Natural killer cell (primary cell): ENCODE measurements at regions not wholly inside any gene's neighbourhood (a gene's known extent, or its start where the extent isn't known, plus 50 kb on each side); places are given as distances from the start of the nearest gene placed in this dataset.

ENCODE experiments used
- ATAC-seq, 3 donors: fragments of 150-1000 bp in 2 of 3; fragments of 200-7000 bp in 1 of 3; cut with Tn5 transposase; 1 replicate in 1 of 3; 2 replicates in 2 of 3; pipeline ENCODE4 v1.10.0; 2021; ENCODE audit warnings: mild to moderate bottlenecking in 2 of 3, moderate library complexity in 2 of 3
- DNase-seq, 2 donors: peaks; one replicate each; pipeline versions ENCODE4 v3.0.0 to v3.0.0-alpha.2; 2013 to 2021; ENCODE audit warnings: mixed read lengths in 1 of 2
- H3K27ac ChIP-seq: one replicate; pipeline ENCODE4 v1.5.1; 2013; ENCODE audit warnings: mild to moderate bottlenecking, low read length
- H3K27me3 ChIP-seq: one replicate; pipeline ENCODE4 v1.6.1; 2013; ENCODE audit warnings: low read length; ENCODE audit not compliant: control insufficient read depth, insufficient read depth
- H3K36me3 ChIP-seq: one replicate; pipeline ENCODE4 v1.6.1; 2013; ENCODE audit warnings: low read length; ENCODE audit not compliant: control insufficient read depth, insufficient read depth
- H3K4me1 ChIP-seq: one replicate; pipeline ENCODE4 v1.6.1; 2013; ENCODE audit warnings: low read length; ENCODE audit not compliant: control insufficient read depth, insufficient read depth
- H3K4me3 ChIP-seq: one replicate; pipeline ENCODE4 v1.5.1; 2013; ENCODE audit warnings: low read length
- H3K9me3 ChIP-seq: one replicate; pipeline ENCODE4 v1.6.1; 2013; ENCODE audit warnings: low read length; ENCODE audit not compliant: control insufficient read depth, insufficient read depth
- H3K27ac Mint-ChIP-seq, 2 donors: one replicate each; pipeline ENCODE4 v1.8.0; 2022; ENCODE audit warnings: mild to moderate bottlenecking in 2 of 2, mixed read lengths in 2 of 2, moderate library complexity in 1 of 2
- H3K27me3 Mint-ChIP-seq, 2 donors: one replicate each; pipeline ENCODE4 v1.8.0; 2022; ENCODE audit warnings: low read depth in 2 of 2, mixed read lengths in 2 of 2
- H3K36me3 Mint-ChIP-seq: one replicate; pipeline ENCODE4 v1.8.0; 2022; ENCODE audit warnings: mixed read lengths
- H3K4me1 Mint-ChIP-seq, 2 donors: one replicate each; pipeline ENCODE4 v1.8.0; 2022; ENCODE audit warnings: mixed read lengths in 2 of 2
- H3K4me3 Mint-ChIP-seq: one replicate; pipeline ENCODE4 v1.8.0; 2022; ENCODE audit warnings: mild to moderate bottlenecking, moderate library complexity, mixed read lengths
- H3K9me3 Mint-ChIP-seq, 2 donors: one replicate each; pipeline ENCODE4 v1.8.0; 2022; ENCODE audit warnings: mixed read lengths in 2 of 2
- CTCF ChIP-seq: fragments of 200-600 bp; IDR thresholded peaks from one replicate; pipeline ENCODE4 v1.8.0; 2022; ENCODE audit warnings: antibody characterized with exemption
- WGBS: methylation state at CpG from one replicate; pipeline ENCODE4 v1.1.7; 2013; ENCODE audit warnings: missing lambda C conversion rate; ENCODE audit not compliant: insufficient coverage; 5-methylcytosine and 5-hydroxymethylcytosine counted together
- intact Hi-C: fragments of 100-400 bp; cut with micrococcal nuclease; formaldehyde crosslinking; loops from one replicate; pipeline ENCODE4 v1.14.2; 2022

GRCh38 chr7:125984795-125985194 is 1055.2 kb upstream of the POT1 start:
- no peaks in the 10 kb centered on the region for H3K4me1 Mint-ChIP-seq
- no peaks in the 10 kb centered on the region for H3K36me3 Mint-ChIP-seq
- DNase-seq (no peak), ATAC-seq (no peak)
- TF ChIP-seq CTCF = no peak
- no peak overlapping the region for H3K27ac Mint-ChIP-seq
- no peaks in the 10 kb centered on the region for H3K36me3 ChIP-seq
- H3K27me3 ChIP-seq = no peaks in the 10 kb centered on the region
- no peak overlapping the region for H3K27ac ChIP-seq
- 80% methylated on average over 2 of the region's 3 CpGs for WGBS
- no peak overlapping the region for H3K4me3 ChIP-seq
- no peaks in the 10 kb centered on the region for H3K9me3 ChIP-seq
- no peaks in the 10 kb centered on the region for H3K4me1 ChIP-seq
- no peak overlapping the region for H3K4me3 Mint-ChIP-seq
- H3K27me3 Mint-ChIP-seq = no peaks in the 10 kb centered on the region
- intact Hi-C loops = no loop called here
- peaks cover 12% of the 10 kb centered on the region in 2 donors for H3K9me3 Mint-ChIP-seq

DNA sequence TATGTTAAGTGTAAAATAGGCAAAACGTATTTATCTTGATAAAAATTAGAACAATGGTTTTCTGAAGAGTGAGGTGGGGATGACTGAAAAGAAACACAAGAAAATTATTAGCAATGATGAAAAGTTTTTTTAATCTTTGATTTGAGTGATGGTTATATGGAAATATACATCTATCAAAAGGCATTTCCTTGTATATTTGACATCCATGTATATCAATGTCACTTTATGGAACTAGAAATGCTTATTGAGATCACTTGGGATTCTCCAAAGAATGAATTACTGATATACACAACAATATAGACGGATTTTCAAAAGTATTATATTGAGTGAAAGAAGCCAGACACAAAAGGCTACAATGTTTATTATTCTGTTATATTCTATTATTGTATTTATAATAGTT is 1042.0 kb upstream of the POT1 start:
- ATAC-seq = no peak
- TF ChIP-seq CTCF = no peak
- WGBS = no CpG with 5 or more reads among the region's 2 CpGs
- Mint-ChIP-seq H3K36me3 (no peaks in the 10 kb centered on the region), H3K27ac (no peak overlapping the region), H3K4me3 (no peak overlapping the region), H3K9me3 (peaks cover 3 to 4% of the 10 kb centered on the region in 2 donors), H3K4me1 (no peaks in the 10 kb centered on the region), H3K27me3 (no peaks in the 10 kb centered on the region)
- H3K4me1 ChIP-seq = no peaks in the 10 kb centered on the region
- H3K9me3 ChIP-seq = no peaks in the 10 kb centered on the region
- H3K27ac ChIP-seq = no peak overlapping the region
- intact Hi-C loops = no loop called here
- H3K36me3 ChIP-seq = no peaks in the 10 kb centered on the region
- no peak overlapping the region for H3K4me3 ChIP-seq
- no peaks in the 10 kb centered on the region for H3K27me3 ChIP-seq
- no peak for DNase-seq

DNA sequence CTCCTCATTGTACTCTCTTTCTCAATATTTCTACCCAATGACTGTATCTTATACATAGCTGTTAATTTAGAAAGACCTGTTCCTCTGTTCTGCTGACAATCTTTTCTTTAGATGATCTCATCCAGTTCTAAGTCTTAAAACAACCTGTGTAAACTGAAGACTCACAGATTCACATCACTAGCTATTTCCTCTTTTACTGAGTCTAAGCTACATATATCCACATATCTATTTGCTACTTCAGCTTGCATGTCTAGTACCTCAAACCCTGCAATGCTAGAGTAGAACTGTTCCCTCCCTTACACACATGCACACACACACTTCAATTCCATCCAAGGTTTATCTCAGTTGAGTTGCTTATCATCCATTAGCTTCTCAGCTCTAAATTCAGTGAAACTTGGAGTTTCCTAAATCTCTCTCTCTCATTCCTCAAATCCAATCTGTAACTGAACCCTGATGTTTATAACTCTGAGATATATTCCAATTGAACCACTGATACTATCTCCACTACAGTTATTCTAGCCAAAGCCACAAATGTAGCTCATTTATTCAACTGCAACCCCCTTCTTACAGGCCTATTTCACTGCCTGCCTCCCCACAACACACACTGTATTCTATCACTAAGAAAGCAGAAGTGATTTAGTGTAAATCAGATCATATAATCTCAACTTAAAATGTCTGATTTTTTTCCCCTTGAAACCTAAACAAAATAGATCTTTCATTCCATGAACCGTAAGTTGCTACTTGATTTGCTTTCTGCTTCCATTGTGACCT is 1036.8 kb upstream of the POT1 start:
- Mint-ChIP-seq H3K4me3 (no peak overlapping the region), H3K4me1 (no peaks in the 10 kb centered on the region)
- 0% methylated on average over 1 of the region's 1 CpG for WGBS

More for the DNA sequence above, 1036.8 kb upstream of the POT1 start:
- no peaks in the 10 kb centered on the region for H3K27me3 ChIP-seq
- no peak overlapping the region for H3K27ac ChIP-seq
- no peaks in the 10 kb centered on the region for H3K27me3 Mint-ChIP-seq
- ATAC-seq (no peak), DNase-seq (no peak)
- no peaks in the 10 kb centered on the region for H3K36me3 Mint-ChIP-seq
- H3K4me1 ChIP-seq = no peaks in the 10 kb centered on the region
- no peaks in the 10 kb centered on the region for H3K36me3 ChIP-seq
- TF ChIP-seq CTCF = no peak
- H3K9me3 Mint-ChIP-seq = peaks cover 9% of the 10 kb centered on the region in 2 donors
- no peak overlapping the region for H3K4me3 ChIP-seq
- H3K27ac Mint-ChIP-seq = no peak overlapping the region
- H3K9me3 ChIP-seq = no peaks in the 10 kb centered on the region
- intact Hi-C loops = no loop called here
